B cell (primary cell): ENCODE measurements at regions not wholly inside any gene's neighbourhood (a gene's known extent, or its start where the extent isn't known, plus 50 kb on each side); places are given as distances from the start of the nearest gene placed in this dataset.

ENCODE experiments used
- ATAC-seq: fragments of 200-7000 bp; cut with Tn5 transposase; one replicate; pipeline ENCODE4 v1.10.0; 2021; ENCODE audit warnings: low read depth, mild to moderate bottlenecking, moderate number of reproducible peaks, moderate library complexity
- CTCF ChIA-PET: fragments of 350-600 bp; sonication (Branson Sonifier 250); formaldehyde crosslinking; loops from one replicate; lab custom pipeline; 2021; ENCODE audit warnings: antibody characterized with exemption, inconsistent platforms; lab: Charles Lee
- POLR2A ChIA-PET: fragments of 350-600 bp; sonication (Branson Sonifier 250); formaldehyde crosslinking; loops from one replicate; lab custom pipeline; 2021; ENCODE audit warnings: antibody characterized with exemption; lab: Charles Lee
- DNase-seq: peaks from one replicate; pipeline ENCODE4 v3.0.0; 2013
- H2AFZ ChIP-seq: 2 replicates; pipeline ENCODE4 v1.6.1; 2012; ENCODE audit warnings: mild to moderate bottlenecking, low read depth, low read length; ENCODE audit not compliant: insufficient read depth, poor library complexity, severe bottlenecking
- H3K27ac ChIP-seq, 2 donors: 1 replicate in 1 of 2; 2 replicates in 1 of 2; pipeline ENCODE4 v1.5.1; 2012 to 2013; ENCODE audit warnings: low read length in 2 of 2, mild to moderate bottlenecking in 2 of 2, moderate library complexity in 1 of 2
- H3K27me3 ChIP-seq, 4 experiments: fragments of 200-600 bp in 1 of 4; sonication (generic) in 1 of 4; replicated peaks in 1 of 4; 1 replicate in 2 of 4; 2 replicates in 2 of 4; pipeline versions ENCODE4 v1.6.1 to v1.7.0; 2013 to 2016; ENCODE audit warnings: low read length in 3 of 4, mild to moderate bottlenecking in 2 of 4, mixed read lengths in 1 of 4, moderate library complexity in 1 of 4; ENCODE audit not compliant: insufficient read depth in 4 of 4, control insufficient read depth in 3 of 4; ENCODE audit errors: control extremely low read depth in 1 of 4
- H3K36me3 ChIP-seq, 2 experiments: replicated peaks in 1 of 2; 1 replicate in 1 of 2; 2 replicates in 1 of 2; pipeline versions ENCODE4 v1.6.1 to v1.7.1; 2013; ENCODE audit warnings: low read length in 1 of 2; ENCODE audit not compliant: insufficient read depth in 2 of 2, control insufficient read depth in 1 of 2; ENCODE audit errors: control extremely low read depth in 1 of 2, extremely low read depth in 1 of 2
- H3K4me1 ChIP-seq, 2 donors: fragments of 200-600 bp in 1 of 2; sonication (generic) in 1 of 2; 1 replicate in 1 of 2; 2 replicates in 1 of 2; pipeline versions ENCODE4 v1.5.1 to v1.6.1; 2013 to 2017; ENCODE audit warnings: low read length in 2 of 2; ENCODE audit not compliant: control insufficient read depth in 2 of 2, insufficient read depth in 2 of 2
- H3K4me2 ChIP-seq: replicated peaks from 2 replicates; pipeline ENCODE3; 2012; ENCODE audit warnings: mild to moderate bottlenecking, low read depth, low read length; ENCODE audit not compliant: poor library complexity, severe bottlenecking
- H3K4me3 ChIP-seq, 5 experiments: fragments of 200-600 bp in 1 of 5; sonication (generic) in 1 of 5; 1 replicate in 3 of 5; 2 replicates in 2 of 5; pipeline versions ENCODE4 v1.5.1 to v1.7.0; 2011 to 2016; ENCODE audit warnings: low read length in 4 of 5, mild to moderate bottlenecking in 4 of 5, low read depth in 2 of 5, control low read depth in 1 of 5, moderate library complexity in 1 of 5; ENCODE audit not compliant: insufficient read depth in 1 of 5; ENCODE audit errors: control extremely low read depth in 1 of 5, extremely low read depth in 1 of 5
- H3K79me2 ChIP-seq: fragments of 200-600 bp; sonication (generic); one replicate; pipeline ENCODE4 v1.6.0; 2016; ENCODE audit warnings: low read length; ENCODE audit not compliant: control insufficient read depth, insufficient read depth
- H3K9ac ChIP-seq: fragments of 200-600 bp; sonication (generic); 2 replicates; pipeline ENCODE4 v1.6.1; 2017; ENCODE audit warnings: mild to moderate bottlenecking, low read length, moderate library complexity
- H3K9me3 ChIP-seq, 3 donors: one replicate each; pipeline versions ENCODE4 v1.6.1 to v1.7.1; 2013; ENCODE audit warnings: low read length in 2 of 3; ENCODE audit not compliant: control insufficient read depth in 2 of 3, insufficient read depth in 1 of 3; ENCODE audit errors: control extremely low read depth in 1 of 3
- H4K20me1 ChIP-seq: 2 replicates; pipeline ENCODE4 v1.6.0; 2012; ENCODE audit warnings: mild to moderate bottlenecking, low read length; ENCODE audit not compliant: insufficient read depth, control insufficient read depth, poor library complexity, severe bottlenecking
- H3K27ac Mint-ChIP-seq: one replicate; pipeline ENCODE4 v1.8.0; 2021; ENCODE audit warnings: mixed read lengths
- H3K27me3 Mint-ChIP-seq: one replicate; pipeline ENCODE4 v1.8.0; 2021; ENCODE audit warnings: mixed read lengths
- H3K4me1 Mint-ChIP-seq: one replicate; pipeline ENCODE4 v1.8.0; 2021; ENCODE audit warnings: mixed read lengths
- H3K4me3 Mint-ChIP-seq: one replicate; pipeline ENCODE4 v1.8.0; 2021; ENCODE audit warnings: mixed read lengths
- H3K9me3 Mint-ChIP-seq: one replicate; pipeline ENCODE4 v1.8.0; 2022; ENCODE audit warnings: mixed read lengths; ENCODE audit not compliant: insufficient read depth
- CTCF ChIP-seq: fragments of 200-600 bp; IDR thresholded peaks from one replicate; pipeline ENCODE4 v1.8.0; 2022; ENCODE audit warnings: antibody characterized with exemption, mild to moderate bottlenecking
- EZH2 ChIP-seq: IDR thresholded peaks from 2 replicates; pipeline ENCODE4 v1.6.1; 2012; ENCODE audit warnings: borderline replicate concordance, low read depth, mild to moderate bottlenecking, moderate library complexity, low read length; ENCODE audit not compliant: insufficient read depth, poor library complexity, severe bottlenecking
- WGBS: methylation state at CpG from one replicate; pipeline ENCODE4 v1.1.5; 2013; ENCODE audit warnings: missing lambda C conversion rate; ENCODE audit not compliant: insufficient coverage; 5-methylcytosine and 5-hydroxymethylcytosine counted together
- intact Hi-C: fragments of 100-400 bp; cut with micrococcal nuclease; formaldehyde crosslinking; loops from one replicate; pipeline ENCODE4 v1.10.0; 2022

- H4K20me1 ChIP-seq, result no peaks in the 10 kb centered on the region
- H3K9ac ChIP-seq, result no peak overlapping the region
- H3K4me2 ChIP-seq, result no peak overlapping the region
- DNase-seq, result no peak
- Mint-ChIP-seq H3K4me3 (no peak overlapping the region), H3K27me3 (peaks cover 34% of the 10 kb centered on the region), H3K27ac (no peak overlapping the region), H3K9me3 (peaks cover 12% of the 10 kb centered on the region), H3K4me1 (no peaks in the 10 kb centered on the region)
- WGBS, result 82% methylated on average over 5 of the region's 6 CpGs
- peaks cover 1 to 23% (median 20%) of the 10 kb centered on the region in 3 donors for H3K9me3 ChIP-seq
- POLR2A ChIA-PET, result no interaction called here
- H3K4me3 ChIP-seq, result no peak overlapping the region
- CTCF ChIA-PET, result no interaction called here
- H3K79me2 ChIP-seq, result no peaks in the 10 kb centered on the region
- intact Hi-C loops, result no loop called here
- H3K27ac ChIP-seq, result no peak overlapping the region
- TF ChIP-seq EZH2, result no peak
- no peak overlapping the region for H2AFZ ChIP-seq
- no peaks in the 10 kb centered on the region for H3K36me3 ChIP-seq
- H3K4me1 ChIP-seq, result no peaks in the 10 kb centered on the region
- H3K27me3 ChIP-seq, result peaks cover 0 to 18% (median 2%) of the 10 kb centered on the region in 4 experiments
- ATAC-seq, result no peak
These were observed 123.6 kb upstream of the PITX1 start for GRCh38 chr5:135157421-135158313.

DNA sequence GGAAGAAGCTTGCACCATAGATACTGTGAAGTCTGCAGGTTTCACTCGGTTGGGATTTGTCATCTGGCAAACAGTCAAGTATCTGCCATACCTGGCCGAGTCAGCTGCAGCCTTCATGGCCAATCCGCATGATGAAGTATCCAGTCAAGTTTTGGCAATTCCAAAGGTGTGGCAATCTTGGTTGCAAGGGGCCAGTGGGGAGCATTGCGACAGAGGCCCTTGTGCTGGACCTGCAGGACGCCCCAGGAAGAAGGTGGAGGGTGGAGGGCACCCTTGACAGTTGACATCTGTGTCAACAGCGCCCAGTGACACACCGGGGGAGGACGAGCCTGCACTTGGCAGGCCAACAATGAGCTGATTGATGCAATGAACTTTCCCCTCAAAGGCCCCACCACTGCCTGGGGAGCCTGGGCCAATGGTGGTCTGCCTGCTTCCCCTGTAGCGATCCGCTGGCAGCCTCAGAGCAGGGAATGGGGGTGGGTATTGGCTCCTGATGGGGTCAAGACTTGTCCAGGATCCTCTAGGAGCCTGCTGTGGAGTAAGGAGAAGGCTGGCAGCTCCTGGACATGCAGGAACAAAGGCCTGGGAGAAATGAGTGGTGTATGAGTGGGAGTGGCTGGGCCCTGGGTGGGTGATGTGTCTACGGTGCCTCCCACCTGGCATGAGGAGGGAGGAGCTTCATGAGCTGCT is 122.8 kb upstream of the PITX1 start:
- peaks cover 33% of the 10 kb centered on the region for H3K27me3 Mint-ChIP-seq
- Histone ChIP-seq H3K4me1 (no peaks in the 10 kb centered on the region), H3K4me3 (no peak overlapping the region), H2AFZ (no peak overlapping the region), H4K20me1 (no peaks in the 10 kb centered on the region), H3K4me2 (no peak overlapping the region), H3K79me2 (no peaks in the 10 kb centered on the region), H3K27me3 (peaks cover 0 to 12% (median 2%) of the 10 kb centered on the region in 4 experiments), H3K9me3 (peaks cover 1 to 23% (median 20%) of the 10 kb centered on the region in 3 donors), H3K9ac (no peak overlapping the region), H3K27ac (no peak overlapping the region), H3K36me3 (no peaks in the 10 kb centered on the region)
- H3K9me3 Mint-ChIP-seq, result peaks cover 12% of the 10 kb centered on the region
- ATAC-seq (no peak), DNase-seq (no peak)
- intact Hi-C loops, result no loop called here
- TF ChIP-seq CTCF, result no peak
- no peak for TF ChIP-seq EZH2
- ChIA-PET POLR2A (no interaction called here), CTCF (no interaction called here)
- no peaks in the 10 kb centered on the region for H3K4me1 Mint-ChIP-seq
- WGBS, result 91% methylated on average over 11 of the region's 11 CpGs
- H3K27ac Mint-ChIP-seq, result no peak overlapping the region
- H3K4me3 Mint-ChIP-seq, result no peak overlapping the region
